OCI-LY7 (cell line): ENCODE measurements at regions not wholly inside any gene's neighbourhood (a gene's known extent, or its start where the extent isn't known, plus 50 kb on each side); places are given as distances from the start of the nearest gene placed in this dataset.

ENCODE experiments used
- EZH2phosphoT487 ChIP-seq: fragments of 200-600 bp; sonication (generic); IDR thresholded peaks from 2 replicates; pipeline ENCODE4 v1.6.1; 2018; ENCODE audit warnings: low read depth, borderline replicate concordance, mild to moderate bottlenecking, mixed run types, antibody characterized with exemption, low read length, moderate library complexity, mixed read lengths
- TF ChIP-seq, protein P1 (sequence below): fragments of 200-600 bp; sonication (generic); conservative IDR thresholded peaks from 2 replicates; pipeline ENCODE4 v1.5.1; 2014; ENCODE audit warnings: mild to moderate bottlenecking, antibody characterized with exemption, low read length, moderate library complexity, mixed read lengths

- no peak for TF ChIP-seq EZH2phosphoT487
- TF ChIP-seq, protein P1, sequence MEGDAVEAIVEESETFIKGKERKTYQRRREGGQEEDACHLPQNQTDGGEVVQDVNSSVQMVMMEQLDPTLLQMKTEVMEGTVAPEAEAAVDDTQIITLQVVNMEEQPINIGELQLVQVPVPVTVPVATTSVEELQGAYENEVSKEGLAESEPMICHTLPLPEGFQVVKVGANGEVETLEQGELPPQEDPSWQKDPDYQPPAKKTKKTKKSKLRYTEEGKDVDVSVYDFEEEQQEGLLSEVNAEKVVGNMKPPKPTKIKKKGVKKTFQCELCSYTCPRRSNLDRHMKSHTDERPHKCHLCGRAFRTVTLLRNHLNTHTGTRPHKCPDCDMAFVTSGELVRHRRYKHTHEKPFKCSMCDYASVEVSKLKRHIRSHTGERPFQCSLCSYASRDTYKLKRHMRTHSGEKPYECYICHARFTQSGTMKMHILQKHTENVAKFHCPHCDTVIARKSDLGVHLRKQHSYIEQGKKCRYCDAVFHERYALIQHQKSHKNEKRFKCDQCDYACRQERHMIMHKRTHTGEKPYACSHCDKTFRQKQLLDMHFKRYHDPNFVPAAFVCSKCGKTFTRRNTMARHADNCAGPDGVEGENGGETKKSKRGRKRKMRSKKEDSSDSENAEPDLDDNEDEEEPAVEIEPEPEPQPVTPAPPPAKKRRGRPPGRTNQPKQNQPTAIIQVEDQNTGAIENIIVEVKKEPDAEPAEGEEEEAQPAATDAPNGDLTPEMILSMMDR: no peak
Observed at GRCh38 chr18:28823506-28824182, 646.7 kb upstream of the CDH2 start.
